B cell (primary cell): ENCODE measurements at regions not wholly inside any gene's neighbourhood (a gene's known extent, or its start where the extent isn't known, plus 50 kb on each side); places are given as distances from the start of the nearest gene placed in this dataset.

Experiments used
- CTCF ChIP-seq: fragments of 200-600 bp; IDR thresholded peaks from one replicate; pipeline ENCODE4 v1.8.0; 2022; ENCODE audit warnings: antibody characterized with exemption, mild to moderate bottlenecking
- EZH2 ChIP-seq: IDR thresholded peaks from 2 replicates; pipeline ENCODE4 v1.6.1; 2012; ENCODE audit warnings: borderline replicate concordance, low read depth, mild to moderate bottlenecking, moderate library complexity, low read length; ENCODE audit not compliant: insufficient read depth, poor library complexity, severe bottlenecking

DNA sequence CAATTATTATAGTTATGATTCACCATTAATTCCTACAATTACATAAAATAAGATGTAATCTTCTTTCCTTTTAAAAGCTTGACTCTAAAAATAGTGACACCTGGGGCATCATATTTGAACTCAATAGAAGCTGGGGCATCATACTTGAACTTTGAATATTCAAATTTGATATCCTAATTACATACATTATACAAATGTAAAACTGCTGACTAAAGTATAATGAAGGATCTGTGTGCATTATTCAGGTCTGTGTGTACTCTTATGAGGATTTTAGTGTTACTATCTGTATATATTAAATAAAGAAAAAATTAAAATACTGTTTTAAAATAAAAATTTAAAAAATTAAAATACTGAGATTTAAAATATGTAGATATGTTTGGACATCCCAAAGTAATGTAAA lies 696.9 kb upstream of the FBXO33 start:
- TF ChIP-seq CTCF (no peak), EZH2 (no peak)
